GM12891 (cell line): ENCODE measurements at regions not wholly inside any gene's neighbourhood (a gene's known extent, or its start where the extent isn't known, plus 50 kb on each side); places are given as distances from the start of the nearest gene placed in this dataset.

ENCODE experiments used
- PAX5 ChIP-seq: IDR thresholded peaks from 2 replicates; pipeline ENCODE4 v1.6.1; 2011; ENCODE audit warnings: low read length, moderate library complexity, mild to moderate bottlenecking; ENCODE audit not compliant: insufficient read depth, severe bottlenecking
- POLR2A ChIP-seq: IDR thresholded peaks from 2 replicates; pipeline ENCODE4 v1.6.1; 2011; ENCODE audit warnings: low read depth, low read length, control low read depth
- POLR2AphosphoS5 ChIP-seq: IDR thresholded peaks from 2 replicates; pipeline ENCODE4 v1.6.1; 2011; ENCODE audit warnings: low read depth, low read length, control low read depth
- SPI1 ChIP-seq: IDR thresholded peaks from 2 replicates; pipeline ENCODE4 v1.6.1; 2011; ENCODE audit warnings: low read depth, low read length, control low read depth
- TAF1 ChIP-seq: IDR thresholded peaks from 2 replicates; pipeline ENCODE4 v1.6.1; 2011; ENCODE audit warnings: low read depth, low read length, control low read depth

DNA sequence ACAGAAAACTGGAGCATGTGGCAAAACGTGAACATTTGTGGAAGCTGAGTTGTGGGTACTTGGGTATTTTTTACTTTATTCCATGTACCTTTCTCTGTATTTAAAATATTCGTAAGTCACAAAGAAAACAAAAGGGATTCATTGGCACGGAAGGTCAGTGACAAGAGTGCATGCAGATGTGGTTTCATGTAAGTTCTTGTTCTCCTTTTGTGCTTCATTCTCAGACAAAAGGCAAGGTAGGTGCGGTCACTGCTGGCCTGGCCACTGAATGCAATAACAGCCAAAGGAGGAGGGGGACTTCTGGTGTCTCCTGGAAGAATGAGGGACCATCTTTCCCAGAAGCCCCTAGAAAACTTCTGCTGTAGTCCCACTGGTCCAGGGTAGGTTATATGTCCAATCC is 200.0 kb upstream of the TOPAZ1 start:
- TF ChIP-seq POLR2AphosphoS5 (no peak), SPI1 (peak; percentile 49), POLR2A (no peak), TAF1 (no peak), PAX5 (no peak)
